ENCODE measurements at regions not wholly inside any gene's neighbourhood (a gene's known extent, or its start where the extent isn't known, plus 50 kb on each side); places are given as distances from the start of the nearest gene placed in this dataset.

DNA sequence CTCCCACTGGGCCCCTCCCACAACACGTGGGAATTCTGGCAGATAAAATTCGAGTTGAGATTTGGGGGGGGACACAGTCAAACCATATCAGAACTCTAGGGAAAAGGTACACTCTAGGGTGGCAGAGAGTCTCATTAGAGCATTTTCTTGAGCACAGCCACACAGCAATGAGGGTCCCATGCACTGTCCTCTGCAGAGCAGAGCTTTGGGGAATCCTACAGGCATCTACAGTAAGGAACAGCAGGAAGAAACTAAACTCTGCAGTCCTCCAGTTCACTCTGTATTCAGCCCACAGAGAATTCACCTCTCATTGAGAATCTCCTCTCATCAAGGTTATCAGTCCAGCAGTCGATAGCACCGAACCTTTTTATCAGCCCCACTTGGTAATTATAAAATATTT lies 438.6 kb upstream of the NOX3 start:
- BruUV-seq (replicated peaks): no TSS peak
- H4K91ac ChIP-seq (ENCODE audit: insufficient read depth, low read depth, low read length): no peak overlapping the region
- H3K18ac ChIP-seq (ENCODE audit: low read depth, low read length): no peak overlapping the region
- ATAC-seq (ENCODE audit: low read depth): no peak
- POLR2A ChIA-PET (ENCODE audit: unreplicated experiment): no interaction called here
- H3K9me3 ChIP-seq (ENCODE audit: control insufficient read depth, insufficient read depth, low read length): no peaks in the 10 kb centered on the region
- H3K27me3 ChIP-seq (ENCODE audit: control insufficient read depth, insufficient read depth, low read length): no peaks in the 10 kb centered on the region
- CTCF ChIA-PET: no interaction called here
- H3K4ac ChIP-seq (ENCODE audit: low read depth, low read length): no peak overlapping the region
- H2BK20ac ChIP-seq (ENCODE audit: low read depth, low read length): no peak overlapping the region
- H3K4me3 ChIP-seq (ENCODE audit: insufficient read depth, low read depth, low read length): no peak overlapping the region
- H3K79me1 ChIP-seq (ENCODE audit: low read depth in 1 of 2, low read length in 2 of 2): no peaks in the 10 kb centered on the region
- intact Hi-C loops (cut with micrococcal nuclease): no loop called here
- H2BK5ac ChIP-seq (ENCODE audit: low read depth, low read length, poor library complexity, severe bottlenecking): no peak overlapping the region
- no peak overlapping the region for H3K4me2 ChIP-seq (ENCODE audit: low read depth, low read length)
- no peak overlapping the region for H4K5ac ChIP-seq (ENCODE audit: low read depth, low read length)
- in situ Hi-C loops (cut with MboI; ENCODE audit: low sequenced_read_pairs): no loop called here
- no peaks in the 10 kb centered on the region for H3K9me1 ChIP-seq (ENCODE audit: insufficient read depth, low read length)
- WGBS, 2 experiments (ENCODE audit: extremely low coverage in 2 of 2, insufficient read length in 1 of 2): 86% methylated on average over 1 of the region's 4 CpGs; no CpG with 5 or more reads in 1 of the 2 experiments
- no peak for DNase-seq
- no peaks in the 10 kb centered on the region for H3K4me1 ChIP-seq (ENCODE audit: control insufficient read depth, insufficient read depth, low read length)
- H3K14ac ChIP-seq (replicated peaks; ENCODE audit: low read depth, low read length): no peak overlapping the region
- H4K8ac ChIP-seq (ENCODE audit: low read depth in 2 of 2, low read length in 2 of 2): no peak overlapping the region
- H3K56ac ChIP-seq (ENCODE audit: extremely low read depth, insufficient read depth, low read length): no peak overlapping the region
- no peak overlapping the region for H2AK9ac ChIP-seq (replicated peaks; ENCODE audit: low read depth, low read length, poor library complexity)
- no peak overlapping the region for H3K9ac ChIP-seq (ENCODE audit: low read depth, low read length)
- no peaks in the 10 kb centered on the region for H4K20me1 ChIP-seq (ENCODE audit: insufficient read depth, low read length)
- no peak overlapping the region for H2AK5ac ChIP-seq (ENCODE audit: low read depth, low read length)
- no peaks in the 10 kb centered on the region for H3K36me3 ChIP-seq (ENCODE audit: control insufficient read depth, insufficient read depth, low read length)
- H2AFZ ChIP-seq (replicated peaks; ENCODE audit: low read length, poor library complexity): no peak overlapping the region
- no peak overlapping the region for H2BK120ac ChIP-seq (ENCODE audit: low read depth, low read length)
- no peak overlapping the region for H3K23ac ChIP-seq (ENCODE audit: low read depth, low read length)
- no peak overlapping the region for H3K27ac ChIP-seq (ENCODE audit: insufficient read depth, low read length)
- TF ChIP-seq, protein P1, sequence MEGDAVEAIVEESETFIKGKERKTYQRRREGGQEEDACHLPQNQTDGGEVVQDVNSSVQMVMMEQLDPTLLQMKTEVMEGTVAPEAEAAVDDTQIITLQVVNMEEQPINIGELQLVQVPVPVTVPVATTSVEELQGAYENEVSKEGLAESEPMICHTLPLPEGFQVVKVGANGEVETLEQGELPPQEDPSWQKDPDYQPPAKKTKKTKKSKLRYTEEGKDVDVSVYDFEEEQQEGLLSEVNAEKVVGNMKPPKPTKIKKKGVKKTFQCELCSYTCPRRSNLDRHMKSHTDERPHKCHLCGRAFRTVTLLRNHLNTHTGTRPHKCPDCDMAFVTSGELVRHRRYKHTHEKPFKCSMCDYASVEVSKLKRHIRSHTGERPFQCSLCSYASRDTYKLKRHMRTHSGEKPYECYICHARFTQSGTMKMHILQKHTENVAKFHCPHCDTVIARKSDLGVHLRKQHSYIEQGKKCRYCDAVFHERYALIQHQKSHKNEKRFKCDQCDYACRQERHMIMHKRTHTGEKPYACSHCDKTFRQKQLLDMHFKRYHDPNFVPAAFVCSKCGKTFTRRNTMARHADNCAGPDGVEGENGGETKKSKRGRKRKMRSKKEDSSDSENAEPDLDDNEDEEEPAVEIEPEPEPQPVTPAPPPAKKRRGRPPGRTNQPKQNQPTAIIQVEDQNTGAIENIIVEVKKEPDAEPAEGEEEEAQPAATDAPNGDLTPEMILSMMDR (conservative IDR thresholded peaks at IDR 0.05; ENCODE audit: low read depth, low read length): no peak
- no peak for TF ChIP-seq FOS (IDR thresholded peaks at IDR 0.05; ENCODE audit: low read depth, low read length)
- TF ChIP-seq MAZ (IDR thresholded peaks at IDR 0.05; ENCODE audit: borderline replicate concordance, low read depth, low read length): no peak
- no peak for TF ChIP-seq RFX5 (IDR thresholded peaks at IDR 0.05; ENCODE audit: low read depth, low read length)
- TF ChIP-seq SMC3 (IDR thresholded peaks at IDR 0.05; ENCODE audit: low read depth, low read length): no peak
- no peak for TF ChIP-seq ELK1 (IDR thresholded peaks at IDR 0.05; ENCODE audit: borderline replicate concordance, low read depth, low read length)
- TF ChIP-seq NFE2L2 (IDR thresholded peaks at IDR 0.05; ENCODE audit: low read depth, low read length): no peak
- no peak for TF ChIP-seq CEBPB (IDR thresholded peaks at IDR 0.05; ENCODE audit: low read depth, low read length)
- no peak for TF ChIP-seq RCOR1 (IDR thresholded peaks at IDR 0.05; ENCODE audit: insufficient replicate concordance, low read length)
- no peak for TF ChIP-seq USF2 (IDR thresholded peaks at IDR 0.05; ENCODE audit: low read depth, low read length)
- TF ChIP-seq MXI1 (IDR thresholded peaks at IDR 0.05; ENCODE audit: borderline replicate concordance, low read depth, low read length): no peak
- TF ChIP-seq MAFK (IDR thresholded peaks at IDR 0.05; ENCODE audit: low read depth, low read length): no peak
- no peak for TF ChIP-seq POLR2A (IDR thresholded peaks at IDR 0.05; ENCODE audit: low read depth, low read length)
- no peak for TF ChIP-seq RAD21 (IDR thresholded peaks at IDR 0.05; ENCODE audit: low read length)
- TF ChIP-seq CHD1 (IDR thresholded peaks at IDR 0.05; ENCODE audit: low read depth, low read length): no peak
- TF ChIP-seq BHLHE40 (IDR thresholded peaks at IDR 0.05; ENCODE audit: low read depth, low read length): no peak
- dilution Hi-C loops (cut with HindIII; ENCODE audit: low sequenced_read_pairs, unreplicated experiment): no loop called here
- no peak overlapping the region for H2BK15ac ChIP-seq (ENCODE audit: low read depth, low read length)
